SU-DHL-6 (cell line): ENCODE measurements at regions not wholly inside any gene's neighbourhood (a gene's known extent, or its start where the extent isn't known, plus 50 kb on each side); places are given as distances from the start of the nearest gene placed in this dataset.

Experiments
- EZH2phosphoT487 ChIP-seq: fragments of 200-600 bp; sonication (generic), shearing (Covaris generic); conservative IDR thresholded peaks from 2 replicates; pipeline ENCODE4 v1.6.1; 2018; ENCODE audit warnings: mild to moderate bottlenecking, antibody characterized with exemption, low read length, moderate library complexity, mixed read lengths
- TF ChIP-seq, protein P1 (sequence below): fragments of 200-600 bp; sonication (generic); IDR thresholded peaks from one replicate; pipeline ENCODE4 v1.5.1; 2017; ENCODE audit warnings: antibody characterized with exemption, mild to moderate bottlenecking, low read length, moderate library complexity; ENCODE audit not compliant: insufficient read depth, poor library complexity, severe bottlenecking

DNA sequence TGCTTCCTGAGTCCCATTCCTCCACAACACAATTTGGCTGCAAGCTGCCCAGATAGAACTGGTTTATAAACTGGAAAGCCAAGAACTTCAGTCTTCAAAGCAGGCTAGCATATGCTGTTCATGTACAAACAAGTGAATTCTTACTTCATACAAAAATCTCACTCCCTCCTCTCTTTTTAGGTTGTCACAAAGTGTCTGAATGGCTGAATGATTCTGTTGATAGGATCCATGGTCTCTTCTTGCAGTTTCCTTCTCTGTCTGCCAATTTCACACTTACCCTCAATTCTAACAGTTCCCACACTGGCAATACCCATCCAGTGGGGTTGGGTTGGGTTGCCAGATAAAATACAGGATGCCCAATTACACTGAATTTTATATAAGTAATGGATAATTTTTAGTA lies 363.5 kb downstream of the DEPDC1B start:
- TF ChIP-seq, protein P1, sequence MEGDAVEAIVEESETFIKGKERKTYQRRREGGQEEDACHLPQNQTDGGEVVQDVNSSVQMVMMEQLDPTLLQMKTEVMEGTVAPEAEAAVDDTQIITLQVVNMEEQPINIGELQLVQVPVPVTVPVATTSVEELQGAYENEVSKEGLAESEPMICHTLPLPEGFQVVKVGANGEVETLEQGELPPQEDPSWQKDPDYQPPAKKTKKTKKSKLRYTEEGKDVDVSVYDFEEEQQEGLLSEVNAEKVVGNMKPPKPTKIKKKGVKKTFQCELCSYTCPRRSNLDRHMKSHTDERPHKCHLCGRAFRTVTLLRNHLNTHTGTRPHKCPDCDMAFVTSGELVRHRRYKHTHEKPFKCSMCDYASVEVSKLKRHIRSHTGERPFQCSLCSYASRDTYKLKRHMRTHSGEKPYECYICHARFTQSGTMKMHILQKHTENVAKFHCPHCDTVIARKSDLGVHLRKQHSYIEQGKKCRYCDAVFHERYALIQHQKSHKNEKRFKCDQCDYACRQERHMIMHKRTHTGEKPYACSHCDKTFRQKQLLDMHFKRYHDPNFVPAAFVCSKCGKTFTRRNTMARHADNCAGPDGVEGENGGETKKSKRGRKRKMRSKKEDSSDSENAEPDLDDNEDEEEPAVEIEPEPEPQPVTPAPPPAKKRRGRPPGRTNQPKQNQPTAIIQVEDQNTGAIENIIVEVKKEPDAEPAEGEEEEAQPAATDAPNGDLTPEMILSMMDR = no peak
- TF ChIP-seq EZH2phosphoT487 = no peak
